ENCODE measurements at regions not wholly inside any gene's neighbourhood (a gene's known extent, or its start where the extent isn't known, plus 50 kb on each side); places are given as distances from the start of the nearest gene placed in this dataset.

DNA sequence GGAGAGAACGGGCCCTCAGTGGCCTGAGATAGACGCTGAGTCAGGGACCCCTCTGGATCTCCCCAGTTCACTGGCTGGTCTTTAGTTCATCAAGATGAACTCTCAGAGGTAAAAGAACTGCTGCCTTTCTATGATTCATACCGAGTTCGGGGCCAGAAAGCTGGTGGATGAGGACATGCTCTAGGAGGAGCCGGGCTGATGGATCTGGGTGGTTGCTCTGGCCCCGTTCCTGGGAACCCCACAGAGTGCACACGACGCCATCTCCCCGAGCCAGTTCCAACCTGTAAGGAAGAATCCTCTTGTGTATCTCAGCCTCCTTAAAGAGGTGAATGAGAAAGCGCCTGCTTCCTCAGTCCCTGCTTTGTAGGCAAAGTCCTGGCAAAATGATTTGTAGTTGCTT lies 142.6 kb upstream of the PDE10A start:
- Histone ChIP-seq H3K4me2 (ENCODE audit: insufficient read depth, low read length) (no peak overlapping the region), H3K4me3 (replicated peaks in 1 of 3; ENCODE audit: insufficient read depth in 1 of 3, low read depth in 1 of 3, low read length in 3 of 3) (no peak overlapping the region), H3K27me3 (ENCODE audit: control insufficient read depth in 2 of 2, insufficient read depth in 2 of 2, low read length in 2 of 2) (peaks cover 3 to 13% of the 10 kb centered on the region in 2 experiments), H3K4me1 (ENCODE audit: control insufficient read depth, extremely low read depth, insufficient read depth, low read length) (no peaks in the 10 kb centered on the region), H3K36me3 (ENCODE audit: control insufficient read depth in 2 of 2, extremely low read depth in 1 of 2, insufficient read depth in 2 of 2, low read length in 2 of 2) (no peaks in the 10 kb centered on the region), H3K79me2 (ENCODE audit: control insufficient read depth, insufficient read depth, low read length) (no peaks in the 10 kb centered on the region), H2AFZ (ENCODE audit: low read depth, low read length) (no peak overlapping the region), H3K27ac (ENCODE audit: insufficient read depth, low read depth, low read length) (no peak overlapping the region), H3K9ac (replicated peaks; ENCODE audit: extremely low read depth, insufficient read depth, low read length) (no peak overlapping the region), H4K20me1 (replicated peaks; ENCODE audit: control insufficient read depth, extremely low read depth, insufficient read depth, low read length) (no peaks in the 10 kb centered on the region), H3K9me3 (replicated peaks; ENCODE audit: control insufficient read depth, insufficient read depth, low read length) (no peaks in the 10 kb centered on the region), H3K9me1 (replicated peaks; ENCODE audit: control insufficient read depth, extremely low read depth, insufficient read depth, low read length) (no peaks in the 10 kb centered on the region)
- POLR2A ChIA-PET: no interaction called here
- no TSS peak for BruUV-seq (replicated peaks)
- CTCF ChIA-PET: interaction anchor here (0.5 kb wide), 1 partner anchor 536 kb away, joined by 3 read pairs; no protein-coding TSS in a partner anchor
- DNase-seq (ENCODE audit: low read depth, low spot score) (no peak), FAIRE-seq (no peak)
- no peak for TF ChIP-seq POLR2AphosphoS5 (IDR thresholded peaks at IDR 0.05; ENCODE audit: insufficient read depth, low read depth, low read length)
- TF ChIP-seq GATA2 (IDR thresholded peaks at IDR 0.05; ENCODE audit: insufficient read depth, insufficient read length, low read depth, low read length): no peak
- no peak for TF ChIP-seq CTCF (IDR thresholded peaks at IDR 0.05; ENCODE audit: extremely low read depth in 1 of 2, insufficient read depth in 1 of 2, low read depth in 1 of 2, low read length in 2 of 2)
- TF ChIP-seq MYC (IDR thresholded peaks at IDR 0.05; ENCODE audit: low read depth, low read length): no peak
- TF ChIP-seq MAX (IDR thresholded peaks at IDR 0.05; ENCODE audit: insufficient read depth, insufficient read length): no peak
- dilution Hi-C loops (cut with MboI; ENCODE audit: extremely low pct_ligation_motif_present, low sequenced_read_pairs) (no loop called here), intact Hi-C loops (cut with micrococcal nuclease) (no loop called here)

- Histone ChIP-seq H3K9me1 (replicated peaks; ENCODE audit: control insufficient read depth, extremely low read depth, insufficient read depth, low read length) (no peaks in the 10 kb centered on the region), H3K27ac (ENCODE audit: insufficient read depth, low read depth, low read length) (no peak overlapping the region), H3K9ac (replicated peaks; ENCODE audit: extremely low read depth, insufficient read depth, low read length) (no peak overlapping the region), H3K4me3 (replicated peaks in 1 of 3; ENCODE audit: insufficient read depth in 1 of 3, low read depth in 1 of 3, low read length in 3 of 3) (no peak overlapping the region), H4K20me1 (replicated peaks; ENCODE audit: control insufficient read depth, extremely low read depth, insufficient read depth, low read length) (no peaks in the 10 kb centered on the region), H3K4me1 (ENCODE audit: control insufficient read depth, extremely low read depth, insufficient read depth, low read length) (no peaks in the 10 kb centered on the region), H3K9me3 (replicated peaks; ENCODE audit: control insufficient read depth, insufficient read depth, low read length) (no peaks in the 10 kb centered on the region), H2AFZ (ENCODE audit: low read depth, low read length) (no peak overlapping the region), H3K79me2 (ENCODE audit: control insufficient read depth, insufficient read depth, low read length) (no peaks in the 10 kb centered on the region), H3K4me2 (ENCODE audit: insufficient read depth, low read length) (no peak overlapping the region), H3K36me3 (ENCODE audit: control insufficient read depth in 2 of 2, extremely low read depth in 1 of 2, insufficient read depth in 2 of 2, low read length in 2 of 2) (no peaks in the 10 kb centered on the region), H3K27me3 (ENCODE audit: control insufficient read depth in 2 of 2, insufficient read depth in 2 of 2, low read length in 2 of 2) (peaks cover 3 to 13% of the 10 kb centered on the region in 2 experiments)
- intact Hi-C loops (cut with micrococcal nuclease) (no loop called here), dilution Hi-C loops (cut with MboI; ENCODE audit: extremely low pct_ligation_motif_present, low sequenced_read_pairs) (no loop called here)
- TF ChIP-seq EZH2 (IDR thresholded peaks at IDR 0.05; ENCODE audit: borderline replicate concordance, low read depth, low read length, severe bottlenecking): no peak
- TF ChIP-seq JUN (IDR thresholded peaks at IDR 0.05; ENCODE audit: borderline replicate concordance, insufficient read depth, insufficient read length, low read depth): no peak
- TF ChIP-seq GATA2 (IDR thresholded peaks at IDR 0.05; ENCODE audit: insufficient read depth, insufficient read length, low read depth, low read length): no peak
- TF ChIP-seq POLR2A (IDR thresholded peaks at IDR 0.05; ENCODE audit: low read depth, low read length): no peak
- no peak for TF ChIP-seq CTCF (IDR thresholded peaks at IDR 0.05; ENCODE audit: extremely low read depth in 1 of 2, insufficient read depth in 1 of 2, low read depth in 1 of 2, low read length in 2 of 2)
- TF ChIP-seq POLR2AphosphoS5 (IDR thresholded peaks at IDR 0.05; ENCODE audit: insufficient read depth, low read depth, low read length): no peak
- TF ChIP-seq MYC (IDR thresholded peaks at IDR 0.05; ENCODE audit: low read depth, low read length): no peak
- no peak for TF ChIP-seq FOS (IDR thresholded peaks at IDR 0.05; ENCODE audit: borderline replicate concordance, insufficient read depth, low read length)
- DNase-seq (ENCODE audit: low read depth, low spot score): no peak
- CTCF ChIA-PET: no interaction called here
- no TSS peak for BruUV-seq (replicated peaks)
- FAIRE-seq: no peak
- POLR2A ChIA-PET: no interaction called here
These were observed 142.1 kb upstream of the PDE10A start for GRCh38 chr6:165805067-165805555.

Data from endothelial cell of umbilical vein (primary cell).